HG03025 (cell line): ENCODE measurements at regions not wholly inside any gene's neighbourhood (a gene's known extent, or its start where the extent isn't known, plus 50 kb on each side); places are given as distances from the start of the nearest gene placed in this dataset.

Source experiments
- ATAC-seq: cut with Tn5 transposase; IDR thresholded peaks from one replicate; pipeline ENCODE4 v1.9.1; 2021; ENCODE audit warnings: mild to moderate bottlenecking, moderate library complexity; ENCODE audit not compliant: unreplicated experiment, low FRiP score

GRCh38 chr6:94414041-94414440 is 994.7 kb upstream of the EPHA7 start:
- ATAC-seq: no peak

- no peak for ATAC-seq
These were observed 982.0 kb upstream of the EPHA7 start for GRCh38 chr6:94401311-94401710.

DNA sequence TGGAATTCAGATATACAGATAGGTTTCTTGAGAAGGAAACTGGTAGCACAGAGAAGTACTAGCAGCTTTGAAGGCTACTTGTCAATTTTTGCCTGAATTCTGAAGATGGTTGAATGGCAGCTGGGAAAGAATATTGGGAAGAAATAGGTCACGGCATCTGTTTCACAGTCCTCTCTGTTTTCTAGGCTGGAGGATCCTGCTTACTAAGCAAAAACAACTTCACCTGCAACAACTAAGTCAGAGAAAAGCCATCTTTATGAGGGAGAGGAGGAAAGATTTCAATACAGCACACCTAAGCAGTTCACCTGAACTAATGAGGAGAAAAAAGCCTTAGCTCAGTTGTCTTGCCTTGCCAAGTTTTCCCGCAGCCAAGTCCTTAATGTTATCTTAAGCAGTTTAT is 975.5 kb upstream of the EPHA7 start:
- no peak for ATAC-seq

DNA sequence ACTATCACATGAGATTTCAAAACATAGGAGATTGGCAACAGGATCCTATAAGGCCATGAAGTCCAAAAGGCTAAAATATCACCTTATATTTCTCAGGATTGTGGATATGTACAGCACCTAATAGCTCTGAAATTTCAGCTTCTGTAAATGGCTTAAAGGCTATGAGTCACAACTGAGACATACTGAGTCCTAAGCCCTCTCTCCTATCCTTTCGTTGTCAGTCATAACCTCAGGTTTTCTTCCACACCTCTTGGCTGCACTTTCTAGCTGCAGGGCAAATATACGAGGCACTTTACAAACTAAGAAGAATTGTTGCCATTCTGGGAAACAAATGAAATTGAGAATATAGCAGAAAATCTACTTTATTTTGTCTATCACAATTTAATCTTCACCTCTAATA is 969.9 kb upstream of the EPHA7 start:
- ATAC-seq: no peak

DNA sequence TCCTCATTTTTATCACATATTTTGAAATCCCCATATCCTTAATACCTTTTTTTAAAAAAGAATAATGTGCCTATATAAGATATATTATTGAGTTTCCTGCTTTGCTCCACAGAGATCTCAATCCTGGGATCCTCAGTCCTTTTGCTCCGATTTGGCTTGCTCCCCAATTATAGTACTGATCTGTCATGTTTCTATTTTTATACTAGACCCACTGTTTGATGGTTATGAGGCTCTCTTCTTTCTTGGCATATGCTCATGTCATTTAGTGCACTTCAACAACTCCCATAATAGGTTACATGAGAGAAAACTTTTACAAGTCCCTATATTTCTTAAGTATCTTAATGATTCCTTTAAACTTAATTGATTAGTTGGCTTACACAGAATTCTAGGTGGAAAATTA is 958.5 kb upstream of the EPHA7 start:
- ATAC-seq: no peak

GRCh38 chr6:94376876-94377275 is 957.5 kb upstream of the EPHA7 start:
- no peak for ATAC-seq

DNA sequence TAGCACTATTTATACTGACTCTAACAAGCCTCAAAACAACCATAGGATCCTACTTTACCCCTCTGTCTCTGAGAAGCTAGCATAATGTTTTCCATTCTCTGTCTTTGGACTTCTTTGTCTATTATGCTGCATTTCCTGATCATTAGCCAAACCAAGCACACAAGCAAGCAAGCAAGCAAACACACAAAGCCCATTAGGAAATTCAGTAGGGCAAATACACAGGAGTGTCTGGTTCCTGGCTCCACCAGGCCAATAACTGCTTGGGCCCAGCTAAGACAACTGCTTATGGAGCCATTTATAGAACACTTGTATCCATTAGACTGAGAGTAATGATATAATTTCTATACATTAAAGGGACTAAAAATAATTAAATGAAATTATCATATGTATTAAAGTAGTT is 952.9 kb upstream of the EPHA7 start:
- no peak for ATAC-seq

DNA sequence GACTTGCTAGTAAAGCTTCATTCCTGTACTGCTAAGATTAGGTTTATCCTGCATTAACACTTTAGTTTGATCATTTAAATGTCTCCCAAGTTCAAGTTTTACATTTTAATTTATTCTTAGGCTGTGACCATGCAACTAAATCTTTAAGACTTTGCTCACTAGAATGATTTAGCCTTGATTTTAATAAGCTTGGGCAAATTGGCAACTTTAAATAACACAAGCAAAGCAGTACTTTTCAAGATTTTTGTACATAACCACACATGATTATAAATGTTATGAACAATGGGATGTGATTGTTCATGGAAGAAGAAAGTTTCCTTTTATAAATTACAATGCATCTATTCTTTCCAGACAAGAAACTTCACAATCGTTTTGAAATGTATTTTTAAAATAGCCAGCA is 948.0 kb upstream of the EPHA7 start:
- no peak for ATAC-seq

GRCh38 chr6:94362061-94362864 is 942.9 kb upstream of the EPHA7 start:
- no peak for ATAC-seq

DNA sequence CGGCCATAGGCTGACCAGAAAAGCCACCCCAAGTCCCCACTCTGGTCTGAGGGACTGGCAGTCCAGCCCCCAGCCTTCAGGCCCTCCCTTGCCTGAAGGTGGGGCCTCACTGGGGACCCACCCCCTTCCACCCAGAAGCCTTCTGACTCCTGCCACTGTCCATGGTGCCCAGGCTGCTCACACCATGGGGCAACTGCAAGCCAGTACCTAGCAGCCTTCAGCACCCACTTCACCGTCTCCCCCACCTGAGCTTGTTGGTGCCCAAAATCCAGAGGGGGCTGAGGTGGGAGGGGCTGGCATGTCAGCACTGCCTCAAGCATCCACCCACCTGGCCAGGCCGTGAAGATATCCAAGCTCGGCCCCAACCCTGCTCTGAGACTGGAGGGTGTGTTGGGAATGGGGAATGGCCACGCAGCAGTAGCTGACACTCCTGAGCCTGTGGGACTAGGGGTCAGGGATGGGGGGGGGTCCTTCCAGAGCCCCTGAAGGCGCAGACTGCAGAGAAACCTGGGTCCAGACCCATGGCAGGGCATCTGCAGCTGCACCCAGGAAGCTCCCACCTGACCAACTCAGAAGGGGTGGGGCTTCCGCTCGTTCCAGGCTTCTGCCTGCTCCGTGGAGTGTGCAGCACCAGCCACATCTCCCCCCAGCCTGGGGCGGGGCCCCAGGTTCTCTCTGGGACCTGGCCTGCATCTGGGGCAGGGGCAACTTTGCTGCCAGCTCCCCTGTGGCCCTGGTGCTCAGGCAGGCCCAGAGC is 942.1 kb upstream of the EPHA7 start:
- ATAC-seq: no peak

DNA sequence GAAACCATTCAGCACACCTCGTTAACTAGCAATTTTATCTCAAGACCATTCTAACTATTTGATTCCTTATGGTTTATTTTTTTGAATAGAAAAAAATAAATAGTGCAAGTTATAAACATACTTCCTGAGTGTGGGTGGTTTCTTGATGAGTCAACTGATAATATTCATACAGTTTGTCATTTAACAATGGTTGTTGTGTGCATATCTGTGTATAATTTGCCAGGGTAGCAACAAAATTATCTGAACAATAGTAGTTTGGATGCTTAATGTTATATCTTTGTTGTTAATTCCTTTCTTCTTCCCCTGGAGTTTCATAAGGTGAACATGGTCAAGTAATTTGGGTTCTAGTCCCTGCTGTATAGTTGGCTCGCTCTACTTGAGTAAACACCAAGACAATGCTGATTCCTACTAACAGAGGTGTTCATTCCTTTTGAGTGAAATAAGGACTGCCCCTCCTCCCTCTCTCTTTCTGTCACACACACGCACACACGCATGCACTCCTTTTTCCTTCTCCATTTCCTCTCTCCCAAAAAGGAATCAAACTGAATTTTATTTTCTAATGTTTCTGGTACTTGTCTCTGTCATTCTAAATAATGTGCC is 938.1 kb upstream of the EPHA7 start:
- no peak for ATAC-seq

GRCh38 chr6:94350833-94351232 is 931.5 kb upstream of the EPHA7 start:
- no peak for ATAC-seq

GRCh38 chr6:94349227-94349626 is 929.9 kb upstream of the EPHA7 start:
- ATAC-seq: no peak

GRCh38 chr6:94344866-94345265 is 925.5 kb upstream of the EPHA7 start:
- ATAC-seq: no peak

GRCh38 chr6:94341173-94341572 is 921.8 kb upstream of the EPHA7 start:
- ATAC-seq: no peak

DNA sequence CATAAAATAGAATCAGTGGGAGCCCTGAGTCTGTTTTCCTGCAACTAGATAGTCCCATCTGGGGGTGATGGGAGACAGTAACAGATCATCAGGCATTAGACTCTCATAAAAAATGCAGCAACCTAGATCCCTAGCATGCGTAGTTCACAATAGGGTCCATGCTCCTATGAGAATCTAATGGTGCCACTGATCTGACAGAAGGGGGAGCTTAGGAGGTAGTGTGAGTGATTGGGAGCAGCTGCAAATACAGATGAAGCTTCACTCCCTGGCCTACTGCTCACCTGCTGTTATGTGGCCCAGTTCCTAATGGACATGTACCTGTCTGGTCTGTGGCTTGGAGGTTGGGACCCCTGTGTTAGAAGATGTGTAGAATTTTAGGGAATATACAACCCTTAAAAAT is 904.5 kb upstream of the EPHA7 start:
- ATAC-seq: no peak

GRCh38 chr6:94300424-94301144 is 881.2 kb upstream of the EPHA7 start:
- ATAC-seq: no peak

GRCh38 chr6:94289131-94289530 is 869.8 kb upstream of the EPHA7 start:
- ATAC-seq: no peak

DNA sequence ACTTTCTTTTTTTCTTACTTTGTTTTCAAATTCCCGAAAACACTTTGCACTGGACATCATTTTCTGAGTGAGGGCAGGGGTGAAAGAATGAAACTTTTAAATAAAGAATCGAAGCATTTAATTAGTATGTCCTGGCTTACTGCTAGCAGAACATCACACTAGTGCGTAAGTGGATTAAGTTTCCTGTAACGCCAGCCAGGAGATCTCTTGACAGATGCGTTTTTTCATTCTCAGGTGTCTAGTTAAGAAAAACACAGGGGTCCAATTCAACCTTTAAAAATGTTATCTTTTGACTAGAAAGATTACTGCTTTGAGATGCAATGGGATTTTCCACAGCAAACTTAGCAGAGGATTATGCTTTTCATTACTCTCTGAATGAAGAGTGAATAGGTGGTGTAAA is 858.8 kb upstream of the EPHA7 start:
- no peak for ATAC-seq

DNA sequence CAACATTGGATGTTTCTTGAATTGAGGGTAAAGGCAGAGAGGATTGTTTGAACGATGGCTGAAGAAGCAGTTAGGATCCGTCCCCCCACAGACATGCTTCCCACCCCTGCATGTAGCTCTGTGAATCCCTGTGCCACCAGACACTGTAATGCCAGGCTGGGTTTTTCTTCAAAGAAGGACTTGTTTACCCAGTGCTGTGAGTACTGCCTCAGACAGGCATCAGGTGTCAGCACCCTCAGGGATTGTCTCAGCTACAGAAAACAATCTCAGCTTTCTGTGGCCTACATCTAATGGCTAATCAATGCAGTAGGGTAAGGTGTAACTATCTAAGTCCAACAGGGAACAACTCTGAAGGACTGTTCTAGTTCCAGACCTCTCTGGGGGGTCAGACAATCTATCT is 853.0 kb upstream of the EPHA7 start:
- no peak for ATAC-seq
